HepG2 (cell line): ENCODE measurements at regions not wholly inside any gene's neighbourhood (a gene's known extent, or its start where the extent isn't known, plus 50 kb on each side); places are given as distances from the start of the nearest gene placed in this dataset.

Experiments used
- ATAC-seq: fragments of 200-7000 bp; cut with Tn5 transposase; 3 replicates; pipeline ENCODE4 v1.9.1; 2020; ENCODE audit warnings: mild to moderate bottlenecking, moderate library complexity
- BruUV-seq: library from RNA; stranded (reverse); fragments of 400-500 nt; replicated peaks from 2 replicates; lab custom pipeline; 2021; lab: Mats Ljungman, UMichigan
- CTCF ChIA-PET: fragments of 300-600 bp; formaldehyde crosslinking; extraction: SDS; loops from one replicate; lab custom pipeline; 2021; ENCODE audit warnings: low total read pairs, inconsistent platforms, low intra/inter-chr PET ratio; lab: Yijun Ruan, JAX
- POLR2A ChIA-PET: fragments of 350-600 bp; sonication (Branson Sonifier 250); formaldehyde crosslinking; loops from one replicate; lab custom pipeline; 2020; ENCODE audit warnings: antibody characterized with exemption, inconsistent platforms; lab: Yijun Ruan, JAX
- DNase-seq: peaks from one replicate; pipeline ENCODE4 v3.0.0-alpha.2; 2015; ENCODE audit warnings: low spot score
- FAIRE-seq: peaks from 3 replicates; lab custom pipeline; 2011; peaks lifted over from hg19 to GRCh38; lab: Jason Lieb, UNC
- H2AFZ ChIP-seq: one replicate; pipeline ENCODE4 v1.6.1; 2011; ENCODE audit warnings: low read length, inconsistent platforms
- H3K27ac ChIP-seq: fragments of 300-600 bp; 3 replicates; pipeline ENCODE4 v1.8.0; 2011; ENCODE audit warnings: mixed run types, mild to moderate bottlenecking, mixed read lengths, low read length, inconsistent platforms; ENCODE audit not compliant: insufficient read depth; ENCODE audit errors: extremely low read length
- H3K27me3 ChIP-seq, 2 experiments: fragments of 200-600 bp in 1 of 2; 2 replicates in 1 of 2; 3 replicates in 1 of 2; pipeline versions ENCODE4 v1.6.0 to v1.8.0; 2011; ENCODE audit warnings: low read length in 2 of 2, mild to moderate bottlenecking in 2 of 2, moderate library complexity in 2 of 2, inconsistent platforms in 1 of 2; ENCODE audit not compliant: insufficient read depth in 2 of 2, control insufficient read depth in 1 of 2
- H3K36me3 ChIP-seq, 2 experiments: fragments of 200-600 bp in 1 of 2; replicated peaks in 1 of 2; 2 replicates in 1 of 2; 3 replicates in 1 of 2; pipeline versions ENCODE4 v1.5.1 to v1.8.0; 2011; ENCODE audit warnings: low read length in 2 of 2, inconsistent platforms in 1 of 2; ENCODE audit not compliant: insufficient read depth in 2 of 2, control insufficient read depth in 1 of 2
- H3K4me1 ChIP-seq: 2 replicates; pipeline ENCODE4 v1.5.1; 2012; ENCODE audit warnings: low read length, inconsistent platforms; ENCODE audit not compliant: insufficient read depth
- H3K4me2 ChIP-seq: 2 replicates; pipeline ENCODE4 v1.6.0; 2011; ENCODE audit warnings: low read depth, low read length, inconsistent platforms
- H3K4me3 ChIP-seq, 3 experiments: fragments of 200-600 bp in 1 of 3; sonication (generic), shearing (Covaris generic) in 1 of 3; replicated peaks in 1 of 3; 2 replicates each; pipeline ENCODE4 v1.5.1; 2011 to 2016; ENCODE audit warnings: low read length in 3 of 3, inconsistent platforms in 2 of 3, low read depth in 2 of 3, mild to moderate bottlenecking in 2 of 3, control low read depth in 1 of 3, mixed read lengths in 1 of 3; ENCODE audit not compliant: insufficient read depth in 1 of 3
- H3K79me2 ChIP-seq: one replicate; pipeline ENCODE4 v1.6.1; 2011; ENCODE audit warnings: low read length, inconsistent platforms; ENCODE audit not compliant: insufficient read depth
- H3K9ac ChIP-seq: 2 replicates; pipeline ENCODE4 v1.6.0; 2011; ENCODE audit warnings: mild to moderate bottlenecking, low read depth, low read length, inconsistent platforms; ENCODE audit not compliant: insufficient read depth
- H3K9me3 ChIP-seq: 2 replicates; pipeline ENCODE4 v1.5.1; 2012; ENCODE audit warnings: mild to moderate bottlenecking, low read length
- H4K20me1 ChIP-seq: 2 replicates; pipeline ENCODE4 v1.6.0; 2011; ENCODE audit warnings: inconsistent platforms, mild to moderate bottlenecking, low read length, moderate library complexity; ENCODE audit not compliant: insufficient read depth
- BRCA1 ChIP-seq: sonication (generic); formaldehyde crosslinking; IDR thresholded peaks from 2 replicates; pipeline ENCODE4 v1.4.0; 2020; ENCODE audit warnings: missing genetic modification reagents
- CBX2 ChIP-seq, 2 experiments: fragments of 200-600 bp in 1 of 2; sonication (generic); formaldehyde crosslinking in 1 of 2; IDR thresholded peaks; 2 replicates each; pipeline versions ENCODE4 v1.7.0 to v1.8.1; 2018 to 2022; ENCODE audit warnings: low read depth in 2 of 2, low read length in 1 of 2, mild to moderate bottlenecking in 1 of 2, missing genetic modification reagents in 1 of 2
- CCAR2 ChIP-seq: fragments of 200-400 bp; formaldehyde crosslinking; optimal IDR thresholded peaks from 2 replicates; pipeline ENCODE3; 2018; ENCODE audit warnings: low read depth, mild to moderate bottlenecking, low read length, moderate library complexity
- FOXM1 ChIP-seq: sonication (generic); formaldehyde crosslinking; IDR thresholded peaks from 2 replicates; pipeline ENCODE4 v1.5.0; 2020; ENCODE audit warnings: missing genetic modification reagents
- KLF15 ChIP-seq: sonication (generic); formaldehyde crosslinking; IDR thresholded peaks from 2 replicates; pipeline ENCODE4 v1.8.1; 2023; ENCODE audit warnings: borderline replicate concordance, mild to moderate bottlenecking, inconsistent platforms, missing genetic modification reagents, mixed read lengths
- MAFF ChIP-seq: IDR thresholded peaks from 2 replicates; pipeline ENCODE4 v1.6.1; 2011; ENCODE audit warnings: low read depth, low read length, improper control_type of control experiment
- MTF2 ChIP-seq: sonication (generic); formaldehyde crosslinking; IDR thresholded peaks from 2 replicates; pipeline ENCODE4 v1.5.0; 2020; ENCODE audit warnings: missing genetic modification reagents, borderline replicate concordance
- RFXANK ChIP-seq: IDR thresholded peaks from 2 replicates; pipeline ENCODE4 v1.6.1; 2016
- SALL2 ChIP-seq: sonication (generic); formaldehyde crosslinking; IDR thresholded peaks from 2 replicates; pipeline ENCODE4 v1.8.1; 2023; ENCODE audit warnings: mild to moderate bottlenecking, missing genetic modification reagents, inconsistent platforms
- ZNF451 ChIP-seq: sonication (generic); formaldehyde crosslinking; IDR thresholded peaks from 2 replicates; pipeline ENCODE4 v1.5.0; 2020; ENCODE audit warnings: mild to moderate bottlenecking, missing genetic modification reagents
- ZNF607 ChIP-seq: sonication (generic); formaldehyde crosslinking; IDR thresholded peaks from 2 replicates; pipeline ENCODE4 v1.5.1; 2020; ENCODE audit warnings: missing genetic modification reagents, mild to moderate bottlenecking, borderline replicate concordance
- ZSCAN29 ChIP-seq: sonication (generic); formaldehyde crosslinking; conservative IDR thresholded peaks from 2 replicates; pipeline ENCODE4 v1.4.0; 2020; ENCODE audit warnings: mild to moderate bottlenecking, missing genetic modification reagents
- WGBS: methylation state at CpG from one replicate; pipeline ENCODE4 v1.1.6; 2017; ENCODE audit warnings: low lambda C conversion rate; 5-methylcytosine and 5-hydroxymethylcytosine counted together
- in situ Hi-C: cut with HindIII; loops from 2 replicates; pipeline ENCODE4 v1.10.0; 2017; ENCODE audit warnings: low pct_unique_long_range_greater_than_20kb; ENCODE audit not compliant: extremely low pct_ligation_motif_present
- intact Hi-C: fragments of 100-400 bp; cut with micrococcal nuclease; formaldehyde crosslinking; loops from one replicate; pipeline ENCODE4 v1.10.0; 2022; ENCODE audit not compliant: unreplicated experiment
- TF ChIP-seq, protein P1 (sequence below): sonication (generic); formaldehyde crosslinking; IDR thresholded peaks from 2 replicates; pipeline ENCODE4 v1.5.1; 2020; ENCODE audit warnings: mild to moderate bottlenecking, missing genetic modification reagents
- TF ChIP-seq, protein P2 (sequence below): IDR thresholded peaks from 2 replicates; pipeline ENCODE4 v1.6.1; 2018; ENCODE audit warnings: missing genetic modification reagents, mild to moderate bottlenecking, missing compliant biosample characterization
- TF ChIP-seq, protein P3 (sequence below): sonication (generic); formaldehyde crosslinking; IDR thresholded peaks from 2 replicates; pipeline ENCODE4 v1.4.0; 2020; ENCODE audit warnings: missing genetic modification reagents
- TF ChIP-seq, protein P4 (sequence below): IDR thresholded peaks from 2 replicates; pipeline ENCODE4 v1.6.1; 2016; ENCODE audit warnings: control low read depth

DNA sequence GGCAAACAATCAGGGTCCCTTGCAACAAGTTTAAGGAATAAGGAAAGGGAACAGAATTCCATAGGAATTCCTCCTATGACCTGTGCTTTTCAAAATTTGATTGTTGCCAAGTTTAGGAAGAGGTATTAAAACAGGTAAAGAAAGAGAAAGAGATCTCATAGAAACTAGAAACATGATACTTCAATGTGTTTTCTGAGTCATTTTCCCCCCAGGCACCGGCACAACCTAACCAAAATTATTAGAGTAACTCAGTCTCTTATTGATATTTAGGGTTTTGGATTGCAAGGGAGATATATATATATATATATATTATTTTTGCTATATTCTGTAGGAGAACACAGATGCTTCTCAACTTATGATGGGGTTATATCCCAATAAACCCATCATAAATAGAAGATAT, 278.0 kb upstream of the DKK2 start (continued):
- TF ChIP-seq RFXANK (CRISPR knock-in tag) (no peak), BRCA1 (no peak)

DNA sequence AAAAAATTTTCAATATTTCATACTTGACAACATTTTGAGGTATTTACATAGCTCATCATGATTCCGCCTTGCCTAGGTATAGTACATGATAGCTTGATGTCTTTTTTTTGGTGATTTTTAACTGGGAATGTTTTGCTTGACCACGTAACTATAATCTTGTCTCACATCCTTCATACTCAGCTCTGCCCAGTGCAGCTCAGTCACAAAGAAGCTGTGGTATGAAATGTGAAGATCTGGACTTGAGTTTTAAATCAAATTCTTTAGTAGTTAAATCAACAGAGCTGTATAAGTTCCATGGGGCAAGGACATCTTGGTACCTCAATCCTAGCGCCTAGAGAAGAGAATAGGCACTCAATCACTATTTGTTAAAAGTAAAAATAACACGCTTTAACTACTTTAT, 276.3 kb upstream of the DKK2 start:
- in situ Hi-C loops (no loop called here), intact Hi-C loops (no loop called here)
- H3K9me3 ChIP-seq, result no peaks in the 10 kb centered on the region
- no TSS peak for BruUV-seq
- DNase-seq, result no peak
- WGBS, result 17% methylated on average over 4 of the region's 4 CpGs
- no peak overlapping the region for H3K4me2 ChIP-seq
- H3K36me3 ChIP-seq, result no peaks in the 10 kb centered on the region
- H3K9ac ChIP-seq, result no peak overlapping the region
- FAIRE-seq, result no peak
- no peak overlapping the region for H3K4me3 ChIP-seq
- ChIA-PET CTCF (no interaction called here), POLR2A (no interaction called here)
- no peaks in the 10 kb centered on the region for H3K27me3 ChIP-seq
- no peaks in the 10 kb centered on the region for H3K79me2 ChIP-seq
- ATAC-seq, result no peak
- H3K4me1 ChIP-seq, result no peaks in the 10 kb centered on the region
- no peaks in the 10 kb centered on the region for H4K20me1 ChIP-seq
- TF ChIP-seq KLF15 (CRISPR knock-in tag) (no peak), FOXM1 (CRISPR knock-in tag) (no peak), CCAR2 (no peak), SALL2 (no peak), ZNF451 (no peak), CBX2 (IDR thresholded peaks at IDR 0.05; ENCODE audit: low read depth, low read length) (no peak), CBX2 (CRISPR knock-in tag; IDR thresholded peaks at IDR 0.05; ENCODE audit: low read depth) (no peak), ZNF607 (CRISPR knock-in tag) (no peak), MAFF (no peak), MTF2 (CRISPR knock-in tag) (no peak), ZSCAN29 (no peak)
- TF ChIP-seq, protein P1, sequence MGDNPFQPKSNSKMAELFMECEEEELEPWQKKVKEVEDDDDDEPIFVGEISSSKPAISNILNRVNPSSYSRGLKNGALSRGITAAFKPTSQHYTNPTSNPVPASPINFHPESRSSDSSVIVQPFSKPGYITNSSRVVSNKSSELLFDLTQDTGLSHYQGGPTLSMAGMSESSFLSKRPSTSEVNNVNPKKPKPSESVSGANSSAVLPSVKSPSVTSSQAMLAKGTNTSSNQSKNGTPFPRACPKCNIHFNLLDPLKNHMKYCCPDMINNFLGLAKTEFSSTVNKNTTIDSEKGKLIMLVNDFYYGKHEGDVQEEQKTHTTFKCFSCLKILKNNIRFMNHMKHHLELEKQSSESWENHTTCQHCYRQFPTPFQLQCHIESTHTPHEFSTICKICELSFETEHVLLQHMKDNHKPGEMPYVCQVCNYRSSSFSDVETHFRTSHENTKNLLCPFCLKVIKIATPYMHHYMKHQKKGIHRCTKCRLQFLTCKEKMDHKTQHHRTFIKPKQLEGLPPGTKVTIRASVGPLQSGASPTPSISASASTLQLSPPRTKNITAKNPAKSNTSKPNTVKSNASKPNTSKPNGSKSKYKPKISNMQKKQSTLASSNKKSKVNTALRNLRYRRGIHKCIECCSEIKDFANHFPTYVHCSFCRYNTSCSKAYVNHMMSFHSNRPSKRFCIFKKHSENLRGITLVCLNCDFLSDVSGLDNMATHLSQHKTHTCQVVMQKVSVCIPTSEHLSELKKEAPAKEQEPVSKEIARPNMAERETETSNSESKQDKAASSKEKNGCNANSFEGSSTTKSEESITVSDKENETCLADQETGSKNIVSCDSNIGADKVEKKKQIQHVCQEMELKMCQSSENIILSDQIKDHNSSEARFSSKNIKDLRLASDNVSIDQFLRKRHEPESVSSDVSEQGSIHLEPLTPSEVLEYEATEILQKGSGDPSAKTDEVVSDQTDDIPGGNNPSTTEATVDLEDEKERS (CRISPR knock-in tag), result no peak
- TF ChIP-seq, protein P2, sequence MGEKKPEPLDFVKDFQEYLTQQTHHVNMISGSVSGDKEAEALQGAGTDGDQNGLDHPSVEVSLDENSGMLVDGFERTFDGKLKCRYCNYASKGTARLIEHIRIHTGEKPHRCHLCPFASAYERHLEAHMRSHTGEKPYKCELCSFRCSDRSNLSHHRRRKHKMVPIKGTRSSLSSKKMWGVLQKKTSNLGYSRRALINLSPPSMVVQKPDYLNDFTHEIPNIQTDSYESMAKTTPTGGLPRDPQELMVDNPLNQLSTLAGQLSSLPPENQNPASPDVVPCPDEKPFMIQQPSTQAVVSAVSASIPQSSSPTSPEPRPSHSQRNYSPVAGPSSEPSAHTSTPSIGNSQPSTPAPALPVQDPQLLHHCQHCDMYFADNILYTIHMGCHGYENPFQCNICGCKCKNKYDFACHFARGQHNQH, result no peak
- TF ChIP-seq, protein P3, sequence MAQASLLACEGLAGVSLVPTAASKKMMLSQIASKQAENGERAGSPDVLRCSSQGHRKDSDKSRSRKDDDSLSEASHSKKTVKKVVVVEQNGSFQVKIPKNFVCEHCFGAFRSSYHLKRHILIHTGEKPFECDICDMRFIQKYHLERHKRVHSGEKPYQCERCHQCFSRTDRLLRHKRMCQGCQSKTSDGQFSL (CRISPR knock-in tag), result no peak
- TF ChIP-seq, protein P4, sequence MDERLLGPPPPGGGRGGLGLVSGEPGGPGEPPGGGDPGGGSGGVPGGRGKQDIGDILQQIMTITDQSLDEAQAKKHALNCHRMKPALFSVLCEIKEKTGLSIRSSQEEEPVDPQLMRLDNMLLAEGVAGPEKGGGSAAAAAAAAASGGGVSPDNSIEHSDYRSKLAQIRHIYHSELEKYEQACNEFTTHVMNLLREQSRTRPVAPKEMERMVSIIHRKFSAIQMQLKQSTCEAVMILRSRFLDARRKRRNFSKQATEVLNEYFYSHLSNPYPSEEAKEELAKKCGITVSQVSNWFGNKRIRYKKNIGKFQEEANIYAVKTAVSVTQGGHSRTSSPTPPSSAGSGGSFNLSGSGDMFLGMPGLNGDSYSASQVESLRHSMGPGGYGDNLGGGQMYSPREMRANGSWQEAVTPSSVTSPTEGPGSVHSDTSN (CRISPR knock-in tag), result no peak
- H3K27ac ChIP-seq, result no peak overlapping the region
- H2AFZ ChIP-seq, result no peak overlapping the region
